ENCODE measurements at regions not wholly inside any gene's neighbourhood (a gene's known extent, or its start where the extent isn't known, plus 50 kb on each side); places are given as distances from the start of the nearest gene placed in this dataset.
A peak's percentile ranks its signal among the peaks of the same experiment; 100 is the strongest.

- no peaks in the 10 kb centered on the region for H3K36me3 Mint-ChIP-seq
- H3K4me3 Mint-ChIP-seq = no peak overlapping the region
- H3K9me3 Mint-ChIP-seq = no peaks in the 10 kb centered on the region
- no peak for ATAC-seq
- no peak for DNase-seq (ENCODE audit: low spot score in 2 of 2)
- no peak overlapping the region for H3K27ac Mint-ChIP-seq
- no peaks in the 10 kb centered on the region for H3K4me1 Mint-ChIP-seq
Measured at GRCh38 chr16:48487287-48487686, 102.1 kb upstream of the SIAH1 start.

GRCh38 chr16:48481772-48482171 lies 96.6 kb upstream of the SIAH1 start:
- Mint-ChIP-seq H3K36me3 (no peaks in the 10 kb centered on the region), H3K4me3 (no peak overlapping the region), H3K4me1 (no peaks in the 10 kb centered on the region), H3K9me3 (no peaks in the 10 kb centered on the region), H3K27ac (no peak overlapping the region)
- DNase-seq (ENCODE audit: low spot score in 2 of 2) = no peak
- no peak for ATAC-seq

- no peak overlapping the region for H3K4me3 Mint-ChIP-seq
- no peak for ATAC-seq
- H3K9me3 Mint-ChIP-seq = no peaks in the 10 kb centered on the region
- H3K36me3 Mint-ChIP-seq = no peaks in the 10 kb centered on the region
- no peaks in the 10 kb centered on the region for H3K4me1 Mint-ChIP-seq
- no peak overlapping the region for H3K27ac Mint-ChIP-seq
- DNase-seq (ENCODE audit: low spot score in 2 of 2) = no peak
Measured at GRCh38 chr16:48481211-48481610, 96.0 kb upstream of the SIAH1 start.

GRCh38 chr16:48479955-48480354 lies 94.7 kb upstream of the SIAH1 start:
- Mint-ChIP-seq H3K27ac (no peak overlapping the region), H3K4me3 (no peak overlapping the region), H3K36me3 (no peaks in the 10 kb centered on the region), H3K4me1 (no peaks in the 10 kb centered on the region), H3K9me3 (peaks cover 4% of the 10 kb centered on the region)
- no peak for DNase-seq (ENCODE audit: low spot score in 2 of 2)
- peak; percentile 42 for ATAC-seq

- Mint-ChIP-seq H3K36me3 (no peaks in the 10 kb centered on the region), H3K27ac (no peak overlapping the region)
- ATAC-seq = no peak
Measured at GRCh38 chr16:48479329-48479728, 94.1 kb upstream of the SIAH1 start.

GRCh38 chr16:48478393-48478792 lies 93.2 kb upstream of the SIAH1 start:
- no peaks in the 10 kb centered on the region for H3K4me1 Mint-ChIP-seq
- ATAC-seq = no peak
- H3K4me3 Mint-ChIP-seq = no peak overlapping the region
- no peak overlapping the region for H3K27ac Mint-ChIP-seq
- no peaks in the 10 kb centered on the region for H3K36me3 Mint-ChIP-seq
- peaks cover 4% of the 10 kb centered on the region for H3K9me3 Mint-ChIP-seq
- DNase-seq (ENCODE audit: low spot score in 2 of 2) = no peak

More at GRCh38 chr16:48479329-48479728, 94.1 kb upstream of the SIAH1 start:
- Mint-ChIP-seq H3K4me3 (no peak overlapping the region), H3K9me3 (peaks cover 4% of the 10 kb centered on the region), H3K4me1 (no peaks in the 10 kb centered on the region)
- DNase-seq (ENCODE audit: low spot score in 2 of 2) = no peak

GRCh38 chr16:48471435-48471834 lies 86.2 kb upstream of the SIAH1 start:
- H3K9me3 Mint-ChIP-seq = peaks cover 4% of the 10 kb centered on the region
- H3K4me3 Mint-ChIP-seq = no peak overlapping the region
- no peak overlapping the region for H3K27ac Mint-ChIP-seq
- ATAC-seq (no peak), DNase-seq (ENCODE audit: low spot score in 2 of 2) (no peak)
- H3K36me3 Mint-ChIP-seq = no peaks in the 10 kb centered on the region
- no peaks in the 10 kb centered on the region for H3K4me1 Mint-ChIP-seq

- Mint-ChIP-seq H3K4me3 (no peak overlapping the region), H3K9me3 (peaks cover 3% of the 10 kb centered on the region), H3K36me3 (no peaks in the 10 kb centered on the region), H3K4me1 (peaks cover 17% of the 10 kb centered on the region), H3K27ac (no peak overlapping the region)
- ATAC-seq (no peak), DNase-seq (ENCODE audit: low spot score in 2 of 2) (no peak)
Measured at GRCh38 chr16:48462106-48462740, 77.0 kb upstream of the SIAH1 start.

GRCh38 chr16:48459167-48459566 lies 74.0 kb upstream of the SIAH1 start:
- peaks cover 6% of the 10 kb centered on the region for H3K36me3 Mint-ChIP-seq
- H3K4me3 Mint-ChIP-seq = no peak overlapping the region
- peaks cover 17% of the 10 kb centered on the region for H3K4me1 Mint-ChIP-seq
- peaks cover 3% of the 10 kb centered on the region for H3K9me3 Mint-ChIP-seq
- no peak overlapping the region for H3K27ac Mint-ChIP-seq
- ATAC-seq (no peak), DNase-seq (ENCODE audit: low spot score in 2 of 2) (no peak)

GRCh38 chr16:48454051-48454450 lies 68.8 kb upstream of the SIAH1 start:
- no peak overlapping the region for H3K4me3 Mint-ChIP-seq
- H3K4me1 Mint-ChIP-seq = peaks cover 14% of the 10 kb centered on the region
- no peak for DNase-seq (ENCODE audit: low spot score in 2 of 2)
- H3K36me3 Mint-ChIP-seq = peaks cover 6% of the 10 kb centered on the region
- H3K9me3 Mint-ChIP-seq = peaks cover 1% of the 10 kb centered on the region
- ATAC-seq = no peak
- no peak overlapping the region for H3K27ac Mint-ChIP-seq

GRCh38 chr16:48452991-48453760 lies 68.0 kb upstream of the SIAH1 start:
- ATAC-seq = no peak
- H3K27ac Mint-ChIP-seq = no peak overlapping the region
- H3K4me1 Mint-ChIP-seq = peaks cover 7% of the 10 kb centered on the region
- H3K36me3 Mint-ChIP-seq = peaks cover 6% of the 10 kb centered on the region
- no peaks in the 10 kb centered on the region for H3K9me3 Mint-ChIP-seq
- H3K4me3 Mint-ChIP-seq = no peak overlapping the region
- DNase-seq (ENCODE audit: low spot score in 2 of 2) = no peak

GRCh38 chr16:48451323-48451722 lies 66.1 kb upstream of the SIAH1 start:
- DNase-seq (ENCODE audit: low spot score in 2 of 2) = no peak
- no peaks in the 10 kb centered on the region for H3K9me3 Mint-ChIP-seq
- H3K4me1 Mint-ChIP-seq = no peaks in the 10 kb centered on the region
- ATAC-seq = no peak
- no peak overlapping the region for H3K4me3 Mint-ChIP-seq
- H3K36me3 Mint-ChIP-seq = peaks cover 6% of the 10 kb centered on the region
- no peak overlapping the region for H3K27ac Mint-ChIP-seq

- Mint-ChIP-seq H3K36me3 (peaks cover 3% of the 10 kb centered on the region), H3K4me1 (no peaks in the 10 kb centered on the region), H3K4me3 (no peak overlapping the region), H3K27ac (no peak overlapping the region), H3K9me3 (no peaks in the 10 kb centered on the region)
- DNase-seq (ENCODE audit: low spot score in 2 of 2) (no peak), ATAC-seq (no peak)
Measured at GRCh38 chr16:48450367-48450766, 65.2 kb upstream of the SIAH1 start.

GRCh38 chr16:48448841-48449481 lies 63.7 kb upstream of the SIAH1 start:
- ATAC-seq = no peak
- Mint-ChIP-seq H3K9me3 (no peaks in the 10 kb centered on the region), H3K4me1 (no peaks in the 10 kb centered on the region), H3K36me3 (no peaks in the 10 kb centered on the region), H3K27ac (no peak overlapping the region), H3K4me3 (no peak overlapping the region)
- no peak for DNase-seq (ENCODE audit: low spot score in 2 of 2)

GRCh38 chr16:48447940-48448536 lies 62.8 kb upstream of the SIAH1 start:
- Mint-ChIP-seq H3K4me3 (no peak overlapping the region), H3K9me3 (no peaks in the 10 kb centered on the region), H3K27ac (no peak overlapping the region), H3K36me3 (no peaks in the 10 kb centered on the region), H3K4me1 (no peaks in the 10 kb centered on the region)
- ATAC-seq (no peak), DNase-seq (ENCODE audit: low spot score in 2 of 2) (no peak)
